ENCODE measurements at regions not wholly inside any gene's neighbourhood (a gene's known extent, or its start where the extent isn't known, plus 50 kb on each side); places are given as distances from the start of the nearest gene placed in this dataset.

GRCh38 chr3:165642761-165643420 lies 194.3 kb downstream of the BCHE start:
- no peak for DNase-seq
- no peaks in the 10 kb centered on the region for H3K4me1 Mint-ChIP-seq
- H3K4me3 ChIP-seq (ENCODE audit: low read length), result no peak overlapping the region
- peaks cover 3% of the 10 kb centered on the region for H3K9me3 Mint-ChIP-seq
- H3K9ac ChIP-seq (ENCODE audit: extremely low read depth, low read length, poor library complexity, severe bottlenecking), result no peak overlapping the region
- no peaks in the 10 kb centered on the region for H3K36me3 ChIP-seq (ENCODE audit: control insufficient read depth, insufficient read depth, low read length)
- H3K9me3 ChIP-seq (ENCODE audit: control insufficient read depth, low read length), result no peaks in the 10 kb centered on the region
- no peaks in the 10 kb centered on the region for H3K36me3 Mint-ChIP-seq (ENCODE audit: low read depth)
- H3K27me3 ChIP-seq (ENCODE audit: control insufficient read depth, insufficient read depth, low read length, poor library complexity, severe bottlenecking), result no peaks in the 10 kb centered on the region
- no peak for TF ChIP-seq CTCF (conservative IDR thresholded peaks at IDR 0.05)
- H3K27me3 Mint-ChIP-seq (ENCODE audit: insufficient read depth), result no peaks in the 10 kb centered on the region
- H3K4me1 ChIP-seq (ENCODE audit: control insufficient read depth, insufficient read depth, low read length), result no peaks in the 10 kb centered on the region
- WGBS, 2 experiments (ENCODE audit: insufficient coverage in 1 of 2, insufficient read length in 1 of 2), result 86 to 95% methylated on average over 1 to 4 of the region's 4 CpGs
- H3K4me3 Mint-ChIP-seq, result no peak overlapping the region
- no peak overlapping the region for H3K27ac Mint-ChIP-seq
- no peak overlapping the region for H3K27ac ChIP-seq (ENCODE audit: low read depth, low read length)

- 91 to 100% methylated on average over 3 to 5 of the region's 5 CpGs for WGBS, 2 experiments (ENCODE audit: insufficient coverage in 1 of 2, insufficient read length in 1 of 2)
- H3K4me3 Mint-ChIP-seq, result no peak overlapping the region
- H3K27me3 Mint-ChIP-seq (ENCODE audit: insufficient read depth), result no peaks in the 10 kb centered on the region
- no peaks in the 10 kb centered on the region for H3K4me1 ChIP-seq (ENCODE audit: control insufficient read depth, insufficient read depth, low read length)
- no peaks in the 10 kb centered on the region for H3K36me3 Mint-ChIP-seq (ENCODE audit: low read depth)
- no peaks in the 10 kb centered on the region for H3K4me1 Mint-ChIP-seq
- no peak overlapping the region for H3K27ac ChIP-seq (ENCODE audit: low read depth, low read length)
- peaks cover 3% of the 10 kb centered on the region for H3K9me3 Mint-ChIP-seq
- H3K4me3 ChIP-seq (ENCODE audit: low read length), result no peak overlapping the region
- DNase-seq, result no peak
- H3K9me3 ChIP-seq (ENCODE audit: control insufficient read depth, low read length), result no peaks in the 10 kb centered on the region
- H3K27ac Mint-ChIP-seq, result no peak overlapping the region
- H3K36me3 ChIP-seq (ENCODE audit: control insufficient read depth, insufficient read depth, low read length), result no peaks in the 10 kb centered on the region
- TF ChIP-seq CTCF (conservative IDR thresholded peaks at IDR 0.05), result no peak
- no peak overlapping the region for H3K9ac ChIP-seq (ENCODE audit: extremely low read depth, low read length, poor library complexity, severe bottlenecking)
- H3K27me3 ChIP-seq (ENCODE audit: control insufficient read depth, insufficient read depth, low read length, poor library complexity, severe bottlenecking), result no peaks in the 10 kb centered on the region
Observed at GRCh38 chr3:165641569-165642310, 195.5 kb downstream of the BCHE start.

GRCh38 chr3:165640970-165641369 lies 196.3 kb downstream of the BCHE start:
- H3K9me3 ChIP-seq (ENCODE audit: control insufficient read depth, low read length), result no peaks in the 10 kb centered on the region
- H3K4me3 Mint-ChIP-seq, result no peak overlapping the region
- no peaks in the 10 kb centered on the region for H3K27me3 Mint-ChIP-seq (ENCODE audit: insufficient read depth)
- H3K9me3 Mint-ChIP-seq, result peaks cover 3% of the 10 kb centered on the region
- no peaks in the 10 kb centered on the region for H3K4me1 Mint-ChIP-seq
- no peak overlapping the region for H3K27ac Mint-ChIP-seq
- no peak overlapping the region for H3K27ac ChIP-seq (ENCODE audit: low read depth, low read length)
- H3K36me3 ChIP-seq (ENCODE audit: control insufficient read depth, insufficient read depth, low read length), result no peaks in the 10 kb centered on the region
- no peak overlapping the region for H3K4me3 ChIP-seq (ENCODE audit: low read length)
- no peaks in the 10 kb centered on the region for H3K36me3 Mint-ChIP-seq (ENCODE audit: low read depth)
- TF ChIP-seq CTCF (conservative IDR thresholded peaks at IDR 0.05), result no peak
- H3K27me3 ChIP-seq (ENCODE audit: control insufficient read depth, insufficient read depth, low read length, poor library complexity, severe bottlenecking), result no peaks in the 10 kb centered on the region
- no peak for DNase-seq
- H3K4me1 ChIP-seq (ENCODE audit: control insufficient read depth, insufficient read depth, low read length), result no peaks in the 10 kb centered on the region
- H3K9ac ChIP-seq (ENCODE audit: extremely low read depth, low read length, poor library complexity, severe bottlenecking), result no peak overlapping the region
- 100% methylated on average over 1 of the region's 1 CpG for WGBS, 2 experiments (ENCODE audit: insufficient coverage in 1 of 2, insufficient read length in 1 of 2)
